GM12864 (cell line): ENCODE measurements at regions not wholly inside any gene's neighbourhood (a gene's known extent, or its start where the extent isn't known, plus 50 kb on each side); places are given as distances from the start of the nearest gene placed in this dataset.

Experiments used
- DNase-seq: peaks from one replicate; pipeline ENCODE4 v3.0.0-alpha.2; 2011; ENCODE audit warnings: low read depth
- H3K4me3 ChIP-seq: 2 replicates; pipeline ENCODE4 v1.5.1; 2011; ENCODE audit warnings: mild to moderate bottlenecking, low read depth, low read length, control low read depth
- TF ChIP-seq, protein P1 (sequence below): IDR thresholded peaks from 2 replicates; pipeline ENCODE4 v1.5.1; 2011; ENCODE audit warnings: low read depth, mild to moderate bottlenecking, moderate library complexity, low read length, control low read depth, inconsistent platforms; ENCODE audit errors: missing control alignments

DNA sequence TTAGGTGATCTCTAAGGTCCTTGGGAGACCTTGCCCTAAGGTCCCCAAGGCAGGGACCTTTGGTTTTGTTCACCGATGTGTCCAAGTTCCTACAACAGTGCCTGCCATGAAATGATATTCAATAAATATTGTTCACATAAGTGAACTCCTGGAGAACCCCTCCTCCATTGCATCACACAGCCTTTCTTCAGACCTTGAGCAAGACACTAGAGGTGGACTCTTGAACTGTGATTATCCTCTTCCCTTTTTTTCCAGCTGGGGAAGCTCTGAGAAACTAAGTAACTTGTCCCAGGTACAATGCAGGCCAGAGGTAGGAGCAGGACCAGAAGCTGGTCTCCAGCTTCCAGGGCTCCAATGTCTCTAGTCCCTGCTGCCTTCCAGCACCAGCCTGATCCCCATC, 76.6 kb upstream of the LMO1 start:
- TF ChIP-seq, protein P1, sequence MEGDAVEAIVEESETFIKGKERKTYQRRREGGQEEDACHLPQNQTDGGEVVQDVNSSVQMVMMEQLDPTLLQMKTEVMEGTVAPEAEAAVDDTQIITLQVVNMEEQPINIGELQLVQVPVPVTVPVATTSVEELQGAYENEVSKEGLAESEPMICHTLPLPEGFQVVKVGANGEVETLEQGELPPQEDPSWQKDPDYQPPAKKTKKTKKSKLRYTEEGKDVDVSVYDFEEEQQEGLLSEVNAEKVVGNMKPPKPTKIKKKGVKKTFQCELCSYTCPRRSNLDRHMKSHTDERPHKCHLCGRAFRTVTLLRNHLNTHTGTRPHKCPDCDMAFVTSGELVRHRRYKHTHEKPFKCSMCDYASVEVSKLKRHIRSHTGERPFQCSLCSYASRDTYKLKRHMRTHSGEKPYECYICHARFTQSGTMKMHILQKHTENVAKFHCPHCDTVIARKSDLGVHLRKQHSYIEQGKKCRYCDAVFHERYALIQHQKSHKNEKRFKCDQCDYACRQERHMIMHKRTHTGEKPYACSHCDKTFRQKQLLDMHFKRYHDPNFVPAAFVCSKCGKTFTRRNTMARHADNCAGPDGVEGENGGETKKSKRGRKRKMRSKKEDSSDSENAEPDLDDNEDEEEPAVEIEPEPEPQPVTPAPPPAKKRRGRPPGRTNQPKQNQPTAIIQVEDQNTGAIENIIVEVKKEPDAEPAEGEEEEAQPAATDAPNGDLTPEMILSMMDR: no peak
- H3K4me3 ChIP-seq: no peak overlapping the region
- DNase-seq: no peak

DNA sequence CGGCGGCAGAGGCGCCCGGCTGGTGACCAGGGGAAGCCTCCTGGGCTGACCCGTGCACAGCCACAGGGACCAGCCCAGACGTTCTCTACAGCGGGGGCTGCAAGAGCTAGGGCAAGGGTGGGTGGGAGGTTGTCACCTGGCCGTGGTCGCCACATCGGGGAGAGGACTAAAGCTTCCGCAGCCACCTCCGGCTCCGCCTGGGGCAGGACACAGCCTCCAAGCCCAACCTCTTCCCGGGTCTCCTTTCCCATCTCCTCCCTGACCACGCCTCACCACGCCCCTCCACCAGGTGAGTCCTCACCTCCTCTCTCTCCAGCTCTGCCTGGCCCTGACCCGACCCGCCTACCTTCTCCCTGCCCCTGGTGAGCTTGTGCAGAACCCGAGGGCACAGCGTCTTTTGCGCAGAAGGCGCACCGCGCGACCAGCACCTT, 75.9 kb upstream of the LMO1 start:
- H3K4me3 ChIP-seq: no peak overlapping the region
- TF ChIP-seq, protein P1: no peak
- DNase-seq: no peak

DNA sequence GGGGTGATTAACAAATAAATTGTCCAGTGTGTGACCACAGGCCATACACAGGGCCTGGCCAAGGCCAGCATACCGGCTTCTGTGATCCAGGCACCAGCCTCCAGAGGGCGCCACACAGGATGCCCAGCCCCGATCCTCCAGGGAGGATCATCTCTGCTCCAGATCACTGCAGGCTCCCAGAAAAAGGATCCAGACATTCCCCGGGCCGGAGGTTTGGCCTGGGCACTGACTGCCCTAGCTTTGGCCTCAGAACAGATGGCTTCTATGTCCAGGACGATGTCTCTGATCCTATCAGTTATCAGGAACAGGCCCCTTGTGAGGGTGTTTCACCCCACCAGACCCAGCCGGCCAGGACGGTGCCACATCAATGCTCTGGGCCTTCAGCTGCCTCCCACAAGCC, 74.5 kb upstream of the LMO1 start:
- H3K4me3 ChIP-seq: no peak overlapping the region
- TF ChIP-seq, protein P1: peak; percentile 81
- no peak for DNase-seq

DNA sequence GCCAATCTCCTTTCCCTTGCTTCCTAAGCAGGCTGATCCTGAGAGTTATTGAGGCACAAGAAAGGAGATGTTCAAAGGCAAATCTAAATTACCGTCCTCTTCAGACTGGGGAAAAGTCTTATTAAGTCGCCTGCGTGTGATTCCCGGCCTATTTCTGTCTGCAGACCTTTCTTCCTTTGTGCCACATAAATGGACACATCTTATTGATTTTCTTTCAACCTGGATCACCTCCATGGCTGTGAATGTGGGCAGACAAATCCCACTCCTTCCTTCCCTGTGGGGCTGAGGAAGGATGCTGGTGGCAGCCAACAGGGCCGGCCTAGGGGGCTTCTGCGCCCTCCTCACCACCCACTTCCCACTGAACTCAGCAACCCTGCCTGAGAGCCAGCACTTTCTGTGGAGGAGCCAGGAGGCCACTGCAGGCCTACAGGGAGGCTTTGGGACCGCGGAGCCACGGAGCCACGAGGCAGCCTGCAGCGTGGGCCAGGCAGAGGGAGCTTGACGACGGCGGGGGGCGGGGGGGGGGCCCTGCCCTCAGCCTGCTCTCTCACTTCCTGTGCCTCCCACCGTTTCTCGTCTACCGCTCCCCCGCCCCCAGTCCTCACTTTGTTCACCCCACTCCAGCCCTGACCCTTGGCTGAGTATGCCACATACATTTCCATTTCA, 73.6 kb upstream of the LMO1 start:
- no peak for DNase-seq
- TF ChIP-seq, protein P1: no peak
- no peak overlapping the region for H3K4me3 ChIP-seq

DNA sequence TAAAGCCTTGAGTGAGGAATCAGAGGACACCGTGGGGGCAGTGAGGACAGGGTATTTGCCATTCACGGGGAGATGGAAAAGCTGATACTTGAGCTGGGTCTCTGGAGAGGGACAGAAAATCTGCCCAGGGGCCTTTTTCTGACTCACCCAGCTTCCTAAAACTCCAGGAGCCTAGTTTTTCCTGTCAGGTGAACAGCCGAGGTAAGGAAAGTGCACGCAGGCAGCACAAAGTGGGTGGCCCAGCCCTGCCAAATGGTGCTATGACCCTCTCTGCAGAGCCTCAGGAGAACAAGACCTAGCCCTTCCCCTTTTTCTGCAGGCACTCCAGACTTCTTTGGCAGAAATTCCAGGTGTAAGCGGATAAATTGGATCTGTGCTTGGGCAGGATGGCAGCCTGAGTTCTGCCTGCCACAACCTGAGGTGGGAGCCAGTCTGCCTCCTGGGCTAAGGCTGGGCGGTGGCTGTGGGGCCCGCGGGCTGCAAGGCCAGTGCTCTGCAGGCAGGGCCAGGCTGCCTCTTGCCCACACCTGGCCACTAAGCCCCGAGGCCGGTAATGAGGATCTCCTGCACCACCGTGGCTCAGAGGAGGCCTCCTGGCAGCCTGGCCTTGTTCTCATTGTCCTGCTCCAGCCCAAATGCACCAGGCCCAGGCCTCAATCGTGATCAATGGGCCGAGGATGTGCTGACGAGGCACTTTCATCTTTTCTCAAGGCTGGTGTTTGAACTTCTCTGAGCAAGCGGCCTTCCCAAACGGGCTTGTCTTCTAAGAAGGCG, 72.9 kb upstream of the LMO1 start:
- no peak for DNase-seq

DNA sequence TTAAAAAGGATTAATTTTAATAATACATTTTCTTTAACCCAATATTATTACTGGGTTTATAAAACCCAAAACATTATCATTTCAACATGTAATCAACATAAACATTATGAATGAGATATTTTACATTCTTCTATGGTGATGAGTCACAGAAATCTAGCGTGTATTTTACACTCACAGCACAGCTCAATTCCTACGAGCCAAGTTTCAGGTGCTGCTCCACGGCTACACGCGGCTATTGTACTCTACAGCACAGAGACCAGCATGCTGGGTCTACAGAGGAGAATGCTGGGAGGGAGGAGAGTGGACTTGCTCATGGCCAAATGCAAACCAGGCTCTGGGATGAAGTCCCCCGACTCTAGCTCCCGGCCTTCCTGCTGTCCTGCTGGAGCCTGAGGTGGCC, 72.0 kb upstream of the LMO1 start:
- TF ChIP-seq, protein P1: no peak
- no peak overlapping the region for H3K4me3 ChIP-seq
- no peak for DNase-seq

More for the DNA sequence above, 72.9 kb upstream of the LMO1 start:
- no peak overlapping the region for H3K4me3 ChIP-seq
- TF ChIP-seq, protein P1: no peak
